Activated B cell treated with CpG ODN at 0.5 μM for 24 hours (primary cell): ENCODE measurements at regions not wholly inside any gene's neighbourhood (a gene's known extent, or its start where the extent isn't known, plus 50 kb on each side); places are given as distances from the start of the nearest gene placed in this dataset.

Experiments
- ATAC-seq: fragments of 200-7000 bp; cut with Tn5 transposase; one replicate; pipeline ENCODE4 v1.10.0; 2021; ENCODE audit warnings: low read depth, mild to moderate bottlenecking, moderate library complexity
- CTCF ChIA-PET: fragments of 350-600 bp; sonication (Branson Sonifier 250); formaldehyde crosslinking; loops from one replicate; lab custom pipeline; 2021; ENCODE audit warnings: antibody characterized with exemption; lab: Charles Lee
- POLR2A ChIA-PET: fragments of 350-600 bp; sonication (Branson Sonifier 250); formaldehyde crosslinking; loops from one replicate; lab custom pipeline; 2021; ENCODE audit warnings: antibody characterized with exemption; lab: Charles Lee
- DNase-seq: peaks from one replicate; pipeline ENCODE4 v3.0.0; 2022
- H3K27ac Mint-ChIP-seq: one replicate; pipeline ENCODE4 v1.8.0; 2020; ENCODE audit warnings: mixed read lengths
- H3K27me3 Mint-ChIP-seq: one replicate; pipeline ENCODE4 v1.8.0; 2021; ENCODE audit warnings: mixed read lengths
- H3K36me3 Mint-ChIP-seq: one replicate; pipeline ENCODE4 v1.8.0; 2021; ENCODE audit warnings: low read depth, mixed read lengths
- H3K4me1 Mint-ChIP-seq: one replicate; pipeline ENCODE4 v1.8.0; 2021; ENCODE audit warnings: mixed read lengths
- H3K4me3 Mint-ChIP-seq: one replicate; pipeline ENCODE4 v1.8.0; 2020; ENCODE audit warnings: mild to moderate bottlenecking, mixed read lengths
- H3K9me3 Mint-ChIP-seq: one replicate; pipeline ENCODE4 v1.8.0; 2020; ENCODE audit warnings: mixed read lengths
- intact Hi-C: fragments of 100-400 bp; cut with micrococcal nuclease; formaldehyde crosslinking; loops from one replicate; pipeline ENCODE4 v1.15.1; 2024
- TF ChIP-seq, protein P1 (sequence below): fragments of 200-600 bp; IDR thresholded peaks from one replicate; pipeline ENCODE4 v1.8.0; 2022; ENCODE audit warnings: antibody characterized with exemption, mild to moderate bottlenecking

DNA sequence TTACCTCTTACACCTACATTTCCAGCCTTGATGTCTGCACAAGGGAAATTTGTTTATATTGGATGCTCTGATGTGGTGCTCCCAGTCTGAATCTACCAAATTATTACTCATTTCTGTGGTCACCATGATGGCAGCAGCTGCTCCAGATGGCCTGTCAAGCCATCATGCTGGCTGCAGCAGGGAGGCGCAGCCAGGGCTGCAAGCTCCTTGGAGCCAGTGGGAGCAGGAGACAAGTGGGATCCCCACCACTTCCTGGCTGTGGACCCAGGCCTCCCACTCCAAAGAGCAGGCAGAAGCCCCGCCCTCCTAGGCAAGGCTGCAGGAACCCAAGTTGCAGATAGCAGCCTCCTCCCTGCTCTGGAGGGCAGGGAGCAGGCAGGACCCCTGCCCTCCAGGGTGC is 241.1 kb upstream of the ATP10B start:
- intact Hi-C loops = no loop called here
- Mint-ChIP-seq H3K27ac (no peak overlapping the region), H3K27me3 (no peaks in the 10 kb centered on the region), H3K9me3 (no peaks in the 10 kb centered on the region), H3K4me1 (no peaks in the 10 kb centered on the region), H3K36me3 (no peaks in the 10 kb centered on the region), H3K4me3 (no peak overlapping the region)
- POLR2A ChIA-PET = no interaction called here
- ATAC-seq (no peak), DNase-seq (no peak)
- TF ChIP-seq, protein P1, sequence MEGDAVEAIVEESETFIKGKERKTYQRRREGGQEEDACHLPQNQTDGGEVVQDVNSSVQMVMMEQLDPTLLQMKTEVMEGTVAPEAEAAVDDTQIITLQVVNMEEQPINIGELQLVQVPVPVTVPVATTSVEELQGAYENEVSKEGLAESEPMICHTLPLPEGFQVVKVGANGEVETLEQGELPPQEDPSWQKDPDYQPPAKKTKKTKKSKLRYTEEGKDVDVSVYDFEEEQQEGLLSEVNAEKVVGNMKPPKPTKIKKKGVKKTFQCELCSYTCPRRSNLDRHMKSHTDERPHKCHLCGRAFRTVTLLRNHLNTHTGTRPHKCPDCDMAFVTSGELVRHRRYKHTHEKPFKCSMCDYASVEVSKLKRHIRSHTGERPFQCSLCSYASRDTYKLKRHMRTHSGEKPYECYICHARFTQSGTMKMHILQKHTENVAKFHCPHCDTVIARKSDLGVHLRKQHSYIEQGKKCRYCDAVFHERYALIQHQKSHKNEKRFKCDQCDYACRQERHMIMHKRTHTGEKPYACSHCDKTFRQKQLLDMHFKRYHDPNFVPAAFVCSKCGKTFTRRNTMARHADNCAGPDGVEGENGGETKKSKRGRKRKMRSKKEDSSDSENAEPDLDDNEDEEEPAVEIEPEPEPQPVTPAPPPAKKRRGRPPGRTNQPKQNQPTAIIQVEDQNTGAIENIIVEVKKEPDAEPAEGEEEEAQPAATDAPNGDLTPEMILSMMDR = no peak
- CTCF ChIA-PET = no interaction called here

DNA sequence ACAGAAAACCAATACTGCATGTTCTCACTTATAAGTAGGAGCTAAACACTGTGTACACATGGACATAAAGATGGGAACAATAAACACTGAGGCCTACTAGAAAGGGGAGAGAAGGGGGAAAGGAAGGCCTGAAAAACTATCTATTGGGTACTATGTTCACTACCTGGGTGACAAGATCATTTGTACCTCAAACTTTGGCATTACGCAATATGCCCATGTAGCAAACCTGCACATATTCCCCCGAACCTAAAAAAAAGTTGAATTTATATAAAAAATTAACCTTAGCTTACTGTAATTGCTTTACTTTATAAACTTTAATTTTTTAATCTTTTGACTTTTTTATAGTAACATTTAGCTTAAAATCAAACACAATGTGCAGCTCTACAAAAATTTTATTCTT is 237.6 kb upstream of the ATP10B start:
- ChIA-PET CTCF (no interaction called here), POLR2A (no interaction called here)
- no peak overlapping the region for H3K27ac Mint-ChIP-seq
- no peaks in the 10 kb centered on the region for H3K27me3 Mint-ChIP-seq
- H3K9me3 Mint-ChIP-seq = no peaks in the 10 kb centered on the region
- no peaks in the 10 kb centered on the region for H3K36me3 Mint-ChIP-seq
- DNase-seq (no peak), ATAC-seq (no peak)
- TF ChIP-seq, protein P1 = no peak
- H3K4me3 Mint-ChIP-seq = no peak overlapping the region
- intact Hi-C loops = no loop called here
- H3K4me1 Mint-ChIP-seq = no peaks in the 10 kb centered on the region

GRCh38 chr5:161086461-161086860 is 234.4 kb upstream of the ATP10B start:
- intact Hi-C loops = no loop called here
- H3K4me1 Mint-ChIP-seq = no peaks in the 10 kb centered on the region
- TF ChIP-seq, protein P1 = no peak
- ChIA-PET CTCF (no interaction called here), POLR2A (no interaction called here)
- H3K27ac Mint-ChIP-seq = no peak overlapping the region
- H3K4me3 Mint-ChIP-seq = no peak overlapping the region
- no peak for ATAC-seq
- no peaks in the 10 kb centered on the region for H3K36me3 Mint-ChIP-seq
- H3K27me3 Mint-ChIP-seq = no peaks in the 10 kb centered on the region
- no peak for DNase-seq
- no peaks in the 10 kb centered on the region for H3K9me3 Mint-ChIP-seq

- Mint-ChIP-seq H3K27me3 (no peaks in the 10 kb centered on the region), H3K27ac (no peak overlapping the region), H3K4me1 (no peaks in the 10 kb centered on the region), H3K36me3 (no peaks in the 10 kb centered on the region), H3K4me3 (no peak overlapping the region), H3K9me3 (no peaks in the 10 kb centered on the region)
- DNase-seq (no peak), ATAC-seq (no peak)
- CTCF ChIA-PET = no interaction called here
- POLR2A ChIA-PET = no interaction called here
- intact Hi-C loops = no loop called here
- TF ChIP-seq, protein P1 = no peak
Measured at GRCh38 chr5:161085056-161085455, 233.0 kb upstream of the ATP10B start.

GRCh38 chr5:161084115-161084514 is 232.1 kb upstream of the ATP10B start:
- TF ChIP-seq, protein P1 = no peak
- Mint-ChIP-seq H3K27ac (no peak overlapping the region), H3K9me3 (no peaks in the 10 kb centered on the region), H3K27me3 (no peaks in the 10 kb centered on the region), H3K4me3 (no peak overlapping the region), H3K36me3 (no peaks in the 10 kb centered on the region), H3K4me1 (no peaks in the 10 kb centered on the region)
- intact Hi-C loops = no loop called here
- CTCF ChIA-PET = no interaction called here
- no peak for ATAC-seq
- DNase-seq = no peak
- POLR2A ChIA-PET = no interaction called here
